HL-60 (cell line): ENCODE measurements at regions not wholly inside any gene's neighbourhood (a gene's known extent, or its start where the extent isn't known, plus 50 kb on each side); places are given as distances from the start of the nearest gene placed in this dataset.

Experiments
- GABPA ChIP-seq: IDR thresholded peaks from 2 replicates; pipeline ENCODE4 v1.6.1; 2012; ENCODE audit warnings: low read depth
- POLR2AphosphoS5 ChIP-seq: IDR thresholded peaks from 2 replicates; pipeline ENCODE4 v1.6.1; 2012; ENCODE audit warnings: low read depth
- TF ChIP-seq, protein P1 (sequence below): IDR thresholded peaks from one replicate; pipeline ENCODE4 v1.5.1; 2011; ENCODE audit warnings: low read length, control low read depth, inconsistent platforms; ENCODE audit not compliant: insufficient read depth

- TF ChIP-seq, protein P1, sequence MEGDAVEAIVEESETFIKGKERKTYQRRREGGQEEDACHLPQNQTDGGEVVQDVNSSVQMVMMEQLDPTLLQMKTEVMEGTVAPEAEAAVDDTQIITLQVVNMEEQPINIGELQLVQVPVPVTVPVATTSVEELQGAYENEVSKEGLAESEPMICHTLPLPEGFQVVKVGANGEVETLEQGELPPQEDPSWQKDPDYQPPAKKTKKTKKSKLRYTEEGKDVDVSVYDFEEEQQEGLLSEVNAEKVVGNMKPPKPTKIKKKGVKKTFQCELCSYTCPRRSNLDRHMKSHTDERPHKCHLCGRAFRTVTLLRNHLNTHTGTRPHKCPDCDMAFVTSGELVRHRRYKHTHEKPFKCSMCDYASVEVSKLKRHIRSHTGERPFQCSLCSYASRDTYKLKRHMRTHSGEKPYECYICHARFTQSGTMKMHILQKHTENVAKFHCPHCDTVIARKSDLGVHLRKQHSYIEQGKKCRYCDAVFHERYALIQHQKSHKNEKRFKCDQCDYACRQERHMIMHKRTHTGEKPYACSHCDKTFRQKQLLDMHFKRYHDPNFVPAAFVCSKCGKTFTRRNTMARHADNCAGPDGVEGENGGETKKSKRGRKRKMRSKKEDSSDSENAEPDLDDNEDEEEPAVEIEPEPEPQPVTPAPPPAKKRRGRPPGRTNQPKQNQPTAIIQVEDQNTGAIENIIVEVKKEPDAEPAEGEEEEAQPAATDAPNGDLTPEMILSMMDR, result no peak
- TF ChIP-seq POLR2AphosphoS5, result no peak
- no peak for TF ChIP-seq GABPA
These were observed 132.8 kb upstream of the MYO16 start for GRCh38 chr13:108496362-108497210.
